Ishikawa (cell line): ENCODE measurements at regions not wholly inside any gene's neighbourhood (a gene's known extent, or its start where the extent isn't known, plus 50 kb on each side); places are given as distances from the start of the nearest gene placed in this dataset.

Source experiments
- CREB1 ChIP-seq: IDR thresholded peaks from 2 replicates; pipeline ENCODE4 v1.6.1; 2012; ENCODE audit warnings: low read depth
- EP300 ChIP-seq: IDR thresholded peaks from 2 replicates; pipeline ENCODE4 v1.6.1; 2012; ENCODE audit warnings: borderline replicate concordance
- MAX ChIP-seq: IDR thresholded peaks from 2 replicates; pipeline ENCODE4 v1.6.1; 2012
- NFIC ChIP-seq: IDR thresholded peaks from 2 replicates; pipeline ENCODE4 v1.6.1; 2012
- RAD21 ChIP-seq: IDR thresholded peaks from 2 replicates; pipeline ENCODE4 v1.6.1; 2012; ENCODE audit warnings: low read depth
- REST ChIP-seq: IDR thresholded peaks from 2 replicates; pipeline ENCODE4 v1.6.1; 2012; ENCODE audit warnings: low read depth, mild to moderate bottlenecking
- TAF1 ChIP-seq: IDR thresholded peaks from 2 replicates; pipeline ENCODE4 v1.6.1; 2012; ENCODE audit warnings: low read depth, mild to moderate bottlenecking
- TCF12 ChIP-seq: IDR thresholded peaks from 2 replicates; pipeline ENCODE4 v1.6.1; 2012; ENCODE audit warnings: low read depth
- YY1 ChIP-seq: IDR thresholded peaks from 2 replicates; pipeline ENCODE4 v1.6.1; 2012; ENCODE audit warnings: low read depth
- ZBTB7A ChIP-seq: IDR thresholded peaks from 2 replicates; pipeline ENCODE4 v1.6.1; 2012; ENCODE audit warnings: low read depth

DNA sequence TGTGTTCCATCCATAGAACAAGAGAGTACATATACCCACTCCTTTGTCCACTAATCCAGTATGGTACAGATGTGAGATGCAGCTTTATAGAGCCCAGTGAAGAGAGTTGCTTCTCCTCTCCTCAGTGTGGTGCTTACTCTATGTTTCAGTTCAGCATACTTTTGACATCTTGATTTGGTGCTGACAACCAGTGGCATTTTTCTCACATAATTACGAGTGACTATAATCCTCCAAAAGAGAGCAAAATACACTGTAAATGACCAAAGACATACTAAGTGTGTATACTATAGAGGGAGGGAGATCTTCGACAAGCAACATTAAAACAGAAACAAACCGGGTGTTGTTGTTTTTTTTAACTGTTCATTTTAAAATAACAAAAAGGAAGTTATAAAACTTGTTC, 191.5 kb downstream of the KLHL28 start:
- no peak for TF ChIP-seq ZBTB7A
- TF ChIP-seq TAF1: no peak
- no peak for TF ChIP-seq TCF12
- no peak for TF ChIP-seq EP300
- no peak for TF ChIP-seq REST
- no peak for TF ChIP-seq NFIC
- no peak for TF ChIP-seq MAX
- TF ChIP-seq RAD21: no peak
- TF ChIP-seq YY1: no peak
- TF ChIP-seq CREB1: no peak
